RWPE1 (cell line): ENCODE measurements at regions not wholly inside any gene's neighbourhood (a gene's known extent, or its start where the extent isn't known, plus 50 kb on each side); places are given as distances from the start of the nearest gene placed in this dataset.

Source experiments
- CTCF ChIA-PET: fragments of 350-600 bp; sonication (Branson Sonifier 250); formaldehyde crosslinking; extraction: SDS; loops from one replicate; lab custom pipeline; 2021; lab: Yijun Ruan, JAX
- POLR2A ChIA-PET: fragments of 400-600 bp; formaldehyde crosslinking; extraction: SDS; loops from one replicate; lab custom pipeline; 2020; ENCODE audit warnings: antibody characterized with exemption; ENCODE audit not compliant: low non-redundant PET; lab: Yijun Ruan, JAX
- DNase-seq: peaks from one replicate; pipeline ENCODE4 v3.0.0; 2012; ENCODE audit warnings: low spot score
- H3K27ac ChIP-seq: fragments of 450-650 bp; 2 replicates; pipeline ENCODE4 v1.5.1; 2017
- CTCF ChIP-seq: fragments of 450-650 bp; conservative IDR thresholded peaks from 2 replicates; pipeline ENCODE4 v1.5.1; 2017; ENCODE audit warnings: low read depth, mild to moderate bottlenecking

- peak overlapping the region; percentile 64; the same call in 1 of the 2 replicates for H3K27ac ChIP-seq
- DNase-seq, result no peak
- TF ChIP-seq CTCF, result no peak
- CTCF ChIA-PET, result no interaction called here
- POLR2A ChIA-PET, result no interaction called here
Measured at GRCh38 chr7:94336009-94336408, 58.7 kb upstream of the COL1A2 start.

- ChIA-PET CTCF (interaction anchor here (0.6 kb wide), 2 partner anchors 43 to 48 kb away, joined by 3 to 4 read pairs; no protein-coding TSS in a partner anchor), POLR2A (no interaction called here)
- DNase-seq, result peak; percentile 11
- no peak for TF ChIP-seq CTCF
- no peak overlapping the region for H3K27ac ChIP-seq
Measured at GRCh38 chr7:94338921-94339371, 55.7 kb upstream of the COL1A2 start.

DNA sequence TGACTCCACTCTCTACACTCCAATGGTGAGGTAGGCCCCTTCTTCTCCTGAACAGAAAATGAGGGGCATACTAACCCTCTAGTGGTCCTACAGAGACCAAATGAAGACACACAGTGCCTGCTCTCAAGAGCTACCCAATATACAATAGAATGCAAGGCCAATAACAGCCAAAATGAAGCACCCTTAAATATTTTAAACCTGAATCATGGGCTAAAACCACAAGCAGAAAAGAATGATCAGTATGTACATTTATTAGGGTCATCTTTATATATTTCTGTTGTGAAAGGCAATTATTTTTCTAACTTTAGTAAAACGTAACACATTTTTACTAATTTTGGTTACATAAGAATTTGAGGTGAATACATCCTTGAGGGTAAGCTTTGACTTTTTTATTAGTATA, 49.9 kb upstream of the COL1A2 start:
- no peak overlapping the region for H3K27ac ChIP-seq
- CTCF ChIA-PET, result interaction anchor here (0.5 to 0.6 kb wide), 2 partner anchors 98 to 1120 kb away, joined by 3 to 6 read pairs; no protein-coding TSS in a partner anchor
- no peak for TF ChIP-seq CTCF
- peak; percentile 13 for DNase-seq
- POLR2A ChIA-PET, result no interaction called here
